HT-29 (cell line): ENCODE measurements at regions not wholly inside any gene's neighbourhood (a gene's known extent, or its start where the extent isn't known, plus 50 kb on each side); places are given as distances from the start of the nearest gene placed in this dataset.
"Not testable (repeated sequence)": the region's sequence is repeated elsewhere in the genome, so short reads cannot be mapped to it uniquely, and the experiment has no call there.

ENCODE experiments used
- DNase-seq: peaks from one replicate; pipeline ENCODE4 v3.0.0-alpha.2; 2015; ENCODE audit warnings: low spot score

DNA sequence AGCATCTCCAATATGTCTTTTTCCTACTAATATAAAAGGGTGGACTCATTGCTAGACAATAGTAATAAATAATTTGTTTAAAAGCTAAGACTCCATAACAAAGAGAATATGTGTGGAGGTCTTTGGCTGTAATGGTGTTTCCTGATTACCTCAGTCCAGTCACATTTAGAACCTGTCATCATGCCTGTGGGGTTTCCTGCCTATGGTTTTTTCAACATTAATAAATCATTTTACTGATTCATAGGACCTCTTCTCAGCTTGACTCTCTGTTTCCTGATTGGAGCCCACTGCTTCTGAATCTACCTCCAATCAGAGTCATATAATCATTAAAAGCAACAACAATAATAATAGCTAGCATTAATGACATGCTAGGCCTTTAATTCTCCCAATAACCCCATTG, 52.4 kb upstream of the GNAI1 start:
- no peak for DNase-seq

DNA sequence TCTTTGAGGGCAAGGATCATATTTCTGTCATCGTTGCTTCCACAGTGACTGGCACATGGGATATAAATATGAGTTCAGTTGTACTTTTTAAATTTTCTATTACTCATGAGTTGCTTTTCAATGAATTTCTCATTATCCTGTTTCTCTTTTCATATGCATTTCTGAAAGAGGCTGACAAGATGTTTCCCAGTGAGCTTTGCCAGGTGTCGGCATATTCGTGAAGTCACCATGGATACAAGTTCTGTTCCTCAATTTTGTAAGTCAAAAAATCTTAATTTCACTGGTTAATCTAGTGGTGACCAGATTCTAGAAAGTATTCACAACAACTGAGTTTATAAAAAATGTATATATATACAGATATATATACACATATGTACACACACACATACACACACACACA, 55.7 kb upstream of the GNAI1 start:
- no peak for DNase-seq

DNA sequence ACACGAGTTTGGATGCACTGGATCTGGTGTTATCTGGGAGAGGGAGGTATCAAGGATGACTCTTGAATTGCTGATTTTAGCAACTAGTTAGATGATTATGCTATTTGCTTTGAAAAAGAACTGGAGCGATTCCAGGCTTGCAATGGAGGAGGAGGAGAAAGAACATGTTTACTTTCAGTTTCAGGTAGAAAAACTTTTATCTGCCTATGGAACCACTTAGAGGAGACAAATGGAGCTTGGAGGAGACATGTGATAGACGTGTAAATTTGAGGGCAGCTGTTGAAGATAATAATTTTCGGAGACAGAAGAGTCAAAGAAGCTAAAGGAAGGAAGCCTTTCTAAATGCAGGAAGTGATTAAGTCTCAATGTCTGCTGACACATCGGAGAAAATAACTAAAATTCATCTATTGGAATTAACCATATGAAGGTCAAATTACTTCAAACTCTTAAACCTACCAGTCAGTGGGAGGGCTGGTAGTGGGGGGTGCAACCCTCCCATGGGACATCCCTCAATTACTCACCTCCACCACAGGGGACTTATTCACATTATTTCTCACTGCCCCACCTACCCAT, 56.4 kb upstream of the GNAI1 start:
- no peak for DNase-seq

DNA sequence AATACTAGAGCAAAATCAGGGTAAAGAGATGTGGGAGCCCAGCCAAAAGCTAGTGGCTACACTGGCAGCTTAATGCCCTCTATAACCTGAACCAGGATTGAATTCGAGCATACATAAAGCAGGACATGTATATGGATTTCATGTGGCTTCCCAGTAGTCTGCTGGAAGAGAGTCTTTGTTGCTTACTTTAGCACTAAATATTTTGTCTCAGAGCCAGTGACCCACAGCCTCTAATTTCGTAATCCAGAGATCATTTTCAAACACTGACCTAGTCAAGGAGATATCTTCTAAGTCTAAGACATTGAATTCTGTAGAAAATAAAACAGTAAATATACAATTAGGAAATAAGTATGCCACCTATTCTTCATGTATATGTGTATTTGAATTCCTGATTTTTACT, 64.2 kb upstream of the GNAI1 start:
- DNase-seq = no peak

DNA sequence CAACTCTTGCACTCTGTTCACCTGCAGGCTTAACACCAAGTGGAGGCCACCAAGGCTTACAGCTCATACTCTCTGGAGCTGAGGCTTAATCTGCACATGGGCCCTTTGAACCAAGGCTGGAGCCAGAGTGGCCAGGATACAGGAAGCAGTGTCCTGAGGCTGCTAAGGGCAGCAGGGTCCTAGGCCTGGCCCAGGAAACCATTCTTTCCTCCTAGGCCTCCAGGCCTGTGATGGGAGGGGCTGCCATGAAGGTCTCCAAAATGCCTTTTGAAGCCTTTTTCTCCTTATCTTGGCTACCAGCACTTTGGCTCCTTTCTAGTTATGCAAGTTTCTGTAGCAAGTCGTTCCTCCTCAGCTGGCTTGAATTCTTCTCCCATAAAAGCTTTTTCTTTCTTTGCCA, 68.0 kb upstream of the GNAI1 start:
- DNase-seq = no peak

DNA sequence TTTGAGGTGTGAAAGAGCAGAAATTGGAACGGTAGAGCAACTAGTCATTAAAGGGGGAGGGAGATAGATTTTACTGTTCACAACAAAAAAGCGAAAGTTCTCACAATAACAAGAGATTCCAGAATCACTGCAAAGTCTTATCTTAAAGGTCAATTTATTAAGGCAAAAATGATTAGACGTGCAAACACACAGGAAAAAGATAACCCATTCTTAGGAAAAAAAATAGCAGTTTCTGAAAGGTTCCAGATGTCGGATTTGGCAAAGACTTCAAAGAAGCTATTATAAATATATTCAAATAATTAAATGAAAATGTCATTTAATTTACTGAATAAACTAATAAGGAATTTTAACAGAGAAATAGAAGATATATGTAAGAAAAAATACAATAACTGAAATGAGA, 70.8 kb upstream of the GNAI1 start:
- DNase-seq = no peak

DNA sequence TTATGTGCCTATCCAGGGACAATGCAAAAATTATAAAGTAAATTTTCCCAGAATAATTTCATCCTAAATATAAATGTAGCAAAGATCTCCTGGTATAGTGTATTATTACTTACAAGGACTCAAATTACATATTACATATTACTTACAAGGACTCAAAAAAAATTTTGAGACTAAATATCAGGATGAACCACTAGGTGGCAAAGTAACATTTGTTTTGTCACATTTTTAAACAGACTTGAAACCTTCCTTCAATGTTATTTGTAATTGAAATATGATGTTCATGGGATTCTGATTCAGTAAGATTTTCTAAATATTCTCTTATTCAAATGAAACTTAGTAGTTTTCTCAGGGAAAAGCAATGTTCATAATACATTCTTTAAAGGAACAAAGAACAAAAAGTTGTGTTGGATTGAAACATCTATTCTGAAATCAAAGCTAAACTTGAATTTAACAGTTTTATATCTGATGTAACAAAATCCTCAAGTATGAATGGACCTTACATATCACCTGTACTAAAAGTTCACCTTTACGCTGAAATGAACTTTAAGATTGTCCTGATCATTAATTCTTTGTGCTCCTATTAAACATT, 74.3 kb upstream of the GNAI1 start:
- DNase-seq = peak; percentile 84

DNA sequence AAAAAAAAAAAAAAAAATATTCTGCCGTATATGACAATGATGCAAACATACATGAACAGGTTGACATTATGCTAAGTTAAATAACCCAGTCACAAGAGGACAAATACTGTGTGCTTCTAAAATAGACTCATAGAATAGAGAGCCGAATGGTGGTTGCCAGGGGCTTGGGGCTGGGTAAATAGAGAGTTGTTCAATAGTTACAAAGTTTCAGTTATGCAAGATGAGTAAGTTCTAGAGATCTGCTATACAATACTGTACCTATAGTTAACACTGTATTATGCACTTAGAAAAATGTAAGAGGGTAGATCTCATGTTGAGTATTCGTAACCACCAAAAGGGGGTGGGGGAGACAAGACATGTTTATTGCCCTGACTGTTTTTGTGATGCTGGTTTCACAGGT, 77.1 kb upstream of the GNAI1 start:
- DNase-seq = no peak

DNA sequence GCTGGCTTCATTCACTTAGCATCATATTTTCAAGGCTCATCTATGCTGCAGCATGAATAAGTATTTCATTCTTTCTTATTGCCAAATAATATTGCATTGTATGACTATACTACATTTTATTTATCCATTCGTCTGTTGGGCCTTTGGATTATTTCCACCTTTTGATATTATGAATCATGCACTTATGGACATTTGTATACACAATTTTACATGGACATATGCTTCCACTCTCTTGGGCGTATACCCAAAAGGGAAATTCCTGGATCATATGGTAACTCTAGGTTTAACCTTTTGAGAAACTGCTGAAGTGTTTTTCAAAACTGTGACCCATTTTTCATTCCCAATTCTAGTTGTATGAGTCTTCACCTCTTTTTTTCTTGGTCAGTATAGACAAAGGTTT, 80.3 kb upstream of the GNAI1 start:
- DNase-seq = no peak

DNA sequence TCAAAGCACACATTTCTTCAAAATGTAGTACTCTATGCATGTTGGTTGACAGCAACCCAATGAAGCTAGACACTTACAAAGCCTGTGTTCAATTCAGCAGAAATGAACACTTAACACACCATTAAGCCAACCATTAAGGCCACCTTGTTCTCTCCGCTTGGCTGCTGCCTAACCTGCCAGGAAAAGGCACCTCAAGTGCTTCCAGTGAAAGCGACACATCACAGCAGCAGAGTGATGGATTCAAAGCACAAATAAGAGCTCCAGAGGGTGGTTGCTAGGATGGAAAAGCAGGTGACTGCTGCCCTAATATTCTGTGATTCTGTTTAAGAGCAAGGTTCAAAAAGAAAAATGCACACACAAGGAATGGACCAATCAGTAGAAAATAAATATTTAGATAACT, 81.5 kb upstream of the GNAI1 start:
- DNase-seq = no peak

DNA sequence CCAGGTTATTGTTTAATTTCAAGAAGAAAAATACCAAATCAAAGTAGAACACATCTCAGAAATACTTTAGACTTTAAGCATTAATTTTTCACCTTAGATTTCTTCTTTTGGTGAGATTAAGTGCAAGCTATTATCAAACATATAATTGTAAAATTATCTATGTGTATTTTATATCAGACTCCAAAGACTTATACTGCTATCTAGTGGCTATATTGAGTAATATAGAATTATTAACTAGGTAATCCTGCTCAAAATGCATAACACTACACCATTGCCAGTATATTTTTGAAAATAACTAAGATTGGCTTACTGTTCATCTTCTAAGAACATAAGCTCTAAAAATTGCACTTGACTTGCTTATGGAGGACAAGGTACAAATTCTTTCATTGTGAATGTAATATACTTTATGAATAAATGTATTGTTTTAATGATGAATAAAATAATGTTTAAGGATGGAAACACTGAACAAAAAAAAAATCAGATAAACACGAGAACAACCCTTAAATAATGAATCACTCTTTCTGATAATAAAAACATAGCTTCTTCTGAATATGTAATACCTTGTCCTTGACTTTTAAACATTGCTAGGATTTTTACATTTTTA, 86.7 kb upstream of the GNAI1 start:
- peak; percentile 20 for DNase-seq

DNA sequence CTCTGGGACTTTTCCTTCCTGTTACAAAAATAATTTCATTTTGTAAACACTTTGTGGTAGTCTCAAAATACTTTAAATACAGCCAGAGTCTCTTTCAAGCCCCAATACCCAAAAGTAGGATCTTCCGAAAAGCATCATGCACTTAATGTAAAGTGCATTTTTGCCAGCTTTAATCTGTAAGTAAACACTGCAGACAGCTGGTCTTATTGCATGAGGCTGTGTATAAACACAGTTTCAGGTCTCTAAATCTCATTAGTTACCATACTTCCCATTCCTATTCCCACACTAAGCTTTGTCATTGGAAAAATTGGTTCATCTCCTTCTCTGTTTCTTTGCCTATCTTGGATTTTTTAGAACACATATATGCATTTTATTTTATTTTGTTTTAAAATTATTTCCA, 87.6 kb upstream of the GNAI1 start:
- no peak for DNase-seq

DNA sequence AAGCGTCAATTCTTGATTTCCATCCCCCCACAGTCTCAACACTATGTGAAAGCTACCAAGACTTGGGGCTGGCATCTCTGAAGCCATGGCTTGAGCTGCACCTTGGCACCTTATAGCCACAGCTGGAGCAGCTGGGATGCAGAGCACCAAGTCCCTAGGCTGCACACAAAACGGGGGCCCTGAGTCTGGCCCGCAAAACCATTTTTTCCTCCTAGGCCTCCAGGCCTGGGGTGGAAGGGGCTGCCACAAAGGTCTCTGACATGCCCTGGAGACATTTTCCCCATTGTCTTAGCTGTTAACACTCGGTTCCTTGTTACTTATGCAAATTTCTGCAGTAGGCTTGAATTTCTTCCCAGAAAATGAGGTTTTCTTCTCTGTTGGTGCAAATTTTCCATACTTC, 89.8 kb upstream of the GNAI1 start:
- no peak for DNase-seq

DNA sequence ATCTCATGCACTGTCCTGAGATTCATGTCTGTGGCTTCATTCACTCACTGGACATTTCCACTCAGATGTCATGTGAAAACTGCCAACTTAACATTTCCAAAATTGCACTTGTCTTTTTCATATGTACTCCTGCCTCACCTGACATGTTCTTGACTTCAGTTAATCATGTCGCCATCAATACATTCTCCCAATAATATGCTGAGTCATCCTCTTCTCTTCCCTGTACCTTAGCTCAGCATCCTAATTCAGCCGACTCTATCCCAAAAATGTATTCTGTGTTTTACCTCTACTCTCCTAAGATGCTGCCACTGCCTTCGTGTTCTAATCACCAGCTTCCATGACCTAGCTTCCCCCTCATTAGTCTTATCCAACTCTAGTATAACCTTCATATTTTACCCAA, 93.9 kb upstream of the GNAI1 start:
- DNase-seq = no peak

DNA sequence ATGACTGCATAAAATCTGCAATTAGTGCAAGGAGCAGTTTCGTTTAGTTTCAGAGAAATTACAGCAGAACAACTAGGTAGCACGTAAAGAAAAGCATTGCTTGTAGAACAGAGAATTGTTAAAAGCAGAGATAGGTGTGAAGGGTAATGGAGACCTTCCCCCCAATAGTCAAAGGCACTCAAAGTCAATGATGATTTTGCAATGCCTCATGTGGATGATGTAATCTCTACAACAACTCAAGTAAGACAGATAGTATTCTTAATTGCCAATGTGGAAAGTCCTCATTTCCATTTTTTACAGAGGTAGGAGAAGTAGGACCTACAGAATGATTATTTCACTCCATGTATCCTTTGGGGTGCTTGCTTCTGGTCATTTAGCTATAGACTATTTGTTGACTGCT, 94.3 kb upstream of the GNAI1 start:
- DNase-seq = no peak

DNA sequence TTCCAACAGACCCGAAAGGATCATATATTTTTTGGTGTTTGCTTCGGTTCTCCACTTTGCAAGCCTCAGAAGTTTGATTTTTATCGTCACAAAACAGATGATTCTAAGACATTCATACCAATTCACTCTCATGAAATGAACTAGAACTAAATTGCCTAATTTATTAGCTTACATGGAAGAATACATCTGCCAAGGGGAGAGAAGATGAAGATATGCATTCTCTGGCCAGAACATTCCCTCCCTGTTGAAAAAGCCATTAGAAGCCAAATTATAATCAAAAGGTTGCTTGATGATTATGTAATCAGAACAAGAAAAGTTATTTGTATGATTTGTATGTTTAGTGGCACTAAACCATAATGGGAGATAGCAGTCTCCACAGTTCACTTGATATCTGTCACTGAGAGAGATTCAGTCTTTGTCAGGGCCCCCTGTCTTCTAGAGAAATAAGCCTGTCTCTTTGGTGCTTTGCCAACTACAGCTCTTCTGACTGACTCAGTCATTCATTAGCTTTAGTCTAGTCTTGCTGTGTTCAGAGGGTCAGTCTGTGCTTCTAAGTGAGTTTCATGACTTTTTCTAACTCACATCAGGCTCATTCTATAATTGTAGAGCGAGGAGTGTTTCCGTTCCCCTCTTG, 95.3 kb upstream of the GNAI1 start:
- DNase-seq = no peak

DNA sequence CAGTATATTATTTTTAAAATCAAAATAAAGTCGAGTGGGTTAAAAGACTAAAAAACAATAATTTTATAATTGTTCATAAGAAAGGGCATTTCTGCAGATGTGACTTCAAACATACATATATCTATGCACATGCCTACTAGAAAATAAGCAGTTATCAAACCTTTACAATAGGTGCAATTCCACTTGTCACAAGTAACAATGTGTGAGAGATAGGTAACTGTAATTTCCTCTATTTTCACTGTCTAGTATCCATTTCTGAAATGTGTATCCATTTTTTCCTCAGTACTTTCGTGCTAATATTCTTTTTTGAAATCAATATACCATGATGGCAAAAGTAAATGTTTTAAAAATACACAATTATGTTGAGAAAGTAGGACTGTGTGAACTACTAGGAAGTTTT, 96.9 kb upstream of the GNAI1 start:
- DNase-seq = no peak

DNA sequence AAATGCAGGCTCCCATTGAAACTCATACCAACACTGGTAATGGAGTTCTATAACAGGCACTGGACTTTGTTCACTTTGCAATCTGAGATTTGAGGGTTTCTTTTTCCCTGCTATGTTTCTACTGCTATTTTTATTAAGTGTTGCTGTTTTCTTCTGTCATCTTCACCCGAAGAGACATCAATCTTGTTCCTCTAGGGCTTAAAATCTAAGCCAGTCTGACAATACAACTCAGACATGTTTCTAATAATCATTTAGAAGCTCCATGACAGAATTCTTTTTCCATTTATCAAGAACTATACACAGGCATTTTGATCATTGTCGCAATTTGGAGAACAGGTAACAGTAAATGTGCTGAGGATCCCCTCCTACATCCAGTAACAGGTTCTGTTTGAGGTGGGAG, 98.5 kb upstream of the GNAI1 start:
- DNase-seq = no peak

DNA sequence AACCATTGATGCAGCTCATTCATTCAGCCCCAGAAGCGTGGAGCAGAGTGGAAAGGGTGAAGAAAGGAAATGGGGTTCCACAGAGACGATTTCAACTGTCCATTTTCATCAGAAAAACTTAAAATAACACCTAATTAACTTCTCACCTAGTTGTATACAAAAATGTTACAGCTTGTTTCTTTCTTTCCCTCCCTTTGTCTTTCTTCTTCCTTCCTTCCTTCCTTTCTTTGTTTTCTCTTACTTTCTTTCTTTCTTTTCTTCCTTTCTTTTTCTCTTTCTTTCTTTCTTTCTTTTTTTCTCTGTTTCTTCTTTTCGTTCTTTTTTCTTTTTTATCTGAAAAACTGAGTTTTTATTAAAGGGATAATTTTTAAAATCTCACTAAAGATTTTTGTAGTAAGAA, 105.9 kb upstream of the GNAI1 start:
- DNase-seq = no peak

DNA sequence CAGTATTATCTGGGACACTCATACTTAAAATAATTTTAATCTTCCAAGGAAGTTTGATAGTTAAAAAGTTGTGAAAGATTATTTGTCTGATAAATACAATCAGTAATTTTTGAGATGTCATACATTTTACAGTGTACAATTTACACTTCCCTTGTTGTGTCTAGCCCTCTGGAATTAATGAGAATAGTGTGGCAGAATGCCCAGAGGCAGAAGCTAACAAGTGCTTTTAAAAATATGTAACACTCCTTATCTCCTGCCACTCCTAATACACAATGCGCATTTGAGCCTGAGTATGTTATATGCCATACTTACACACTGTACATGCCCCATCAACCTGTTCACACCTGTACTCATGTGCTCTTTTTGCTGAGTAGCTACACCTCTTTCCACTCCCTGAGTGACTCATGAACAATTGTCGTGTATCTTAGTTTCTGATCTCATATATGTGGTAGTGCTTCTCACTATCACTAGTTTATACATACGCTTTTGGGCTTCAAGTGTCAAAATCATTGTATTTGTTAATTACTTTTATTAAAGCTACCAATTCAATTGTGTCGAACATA, 106.9 kb upstream of the GNAI1 start:
- DNase-seq = peak; percentile 21

DNA sequence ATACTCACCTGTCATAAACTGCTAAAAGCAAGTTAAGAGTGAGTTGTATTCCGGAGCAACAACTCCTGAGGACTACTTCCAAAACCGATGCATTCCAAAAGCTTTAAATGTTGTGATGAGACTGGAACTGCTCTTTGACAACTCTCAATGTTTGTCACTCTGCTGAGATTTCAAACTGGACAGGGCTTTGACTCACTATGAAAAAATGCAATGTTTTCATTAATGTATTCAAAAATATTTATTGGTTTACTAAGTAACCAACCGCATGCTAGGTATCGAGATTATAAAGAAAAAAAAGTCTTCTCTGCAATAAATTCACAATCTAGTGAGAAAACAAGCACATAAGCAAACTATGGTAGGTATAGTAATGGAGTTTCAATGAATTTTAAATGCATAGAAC, 107.9 kb upstream of the GNAI1 start:
- no peak for DNase-seq

DNA sequence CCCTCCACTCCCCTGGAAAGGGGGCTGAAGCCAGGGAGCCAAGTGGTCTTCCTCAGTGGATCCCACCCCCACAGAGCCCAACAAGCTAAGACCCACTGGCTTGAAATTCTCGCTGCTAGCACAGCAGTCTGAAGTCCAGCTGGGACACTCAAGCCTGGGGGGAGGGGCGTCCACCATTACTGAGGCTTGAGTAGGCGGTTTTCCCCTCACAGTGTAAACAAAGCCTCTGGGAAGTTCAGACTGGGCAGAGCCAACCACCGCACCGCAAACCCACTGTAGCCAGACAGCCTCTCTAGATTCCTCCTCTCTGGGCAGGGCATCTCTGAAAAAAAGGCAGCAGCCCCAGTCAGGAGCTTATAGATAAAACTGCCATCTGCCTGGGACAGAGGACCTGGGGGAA, 114.4 kb upstream of the GNAI1 start:
- not testable (repeated sequence) for DNase-seq

DNA sequence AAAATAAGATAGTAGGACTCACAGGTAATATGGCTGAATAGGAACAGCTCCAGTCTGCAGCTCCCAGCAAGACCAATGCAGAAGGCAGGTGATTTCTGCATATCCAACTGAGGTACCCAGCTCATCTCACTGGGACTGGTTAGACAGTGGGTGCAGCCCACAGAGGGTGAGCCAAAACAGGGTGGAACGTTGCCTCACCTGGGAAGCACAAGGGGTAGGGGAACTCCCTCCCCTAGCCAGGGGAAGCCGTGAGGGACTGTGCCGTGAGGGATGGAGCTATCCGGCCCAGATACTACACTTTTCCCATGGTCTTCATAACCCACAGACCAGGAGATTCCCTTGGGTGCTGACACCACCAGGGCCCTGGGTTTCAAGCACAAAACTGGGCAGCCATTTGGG, 114.8 kb upstream of the GNAI1 start:
- not testable (repeated sequence) for DNase-seq
